Endothelial cell of umbilical vein (primary cell): ENCODE measurements at regions not wholly inside any gene's neighbourhood (a gene's known extent, or its start where the extent isn't known, plus 50 kb on each side); places are given as distances from the start of the nearest gene placed in this dataset.

Experiments used
- BruUV-seq: library from RNA; stranded (reverse); fragments of 400-500 nt; replicated peaks from 2 replicates; lab custom pipeline; 2021; lab: Mats Ljungman, UMichigan
- CTCF ChIA-PET: fragments of 300-600, 350-600 bp; sonication (Branson Sonifier 250); formaldehyde crosslinking; loops from one replicate; lab custom pipeline; 2021; ENCODE audit warnings: antibody characterized with exemption, inconsistent platforms; lab: Charles Lee
- POLR2A ChIA-PET: fragments of 300-600, 350-600 bp; sonication (Branson Sonifier 250); formaldehyde crosslinking; loops from one replicate; lab custom pipeline; 2021; ENCODE audit warnings: antibody characterized with exemption, inconsistent platforms; lab: Charles Lee
- DNase-seq: peaks from one replicate; pipeline ENCODE4 v3.0.0-alpha.2; 2011; ENCODE audit warnings: low read depth, low spot score
- FAIRE-seq: peaks from 2 replicates; lab custom pipeline; 2011; peaks lifted over from hg19 to GRCh38; lab: Jason Lieb, UNC
- H2AFZ ChIP-seq: 2 replicates; pipeline ENCODE4 v1.6.0; 2012; ENCODE audit warnings: low read depth, low read length, control low read depth, inconsistent platforms
- H3K27ac ChIP-seq: 2 replicates; pipeline ENCODE4 v1.5.1; 2011; ENCODE audit warnings: low read depth, mild to moderate bottlenecking, control low read depth, low read length, moderate library complexity; ENCODE audit not compliant: insufficient read depth
- H3K27me3 ChIP-seq, 2 experiments: 2 replicates each; pipeline versions ENCODE4 v1.6.0 to v1.6.1; 2011; ENCODE audit warnings: low read length in 2 of 2, mixed read lengths in 1 of 2; ENCODE audit not compliant: control insufficient read depth in 2 of 2, insufficient read depth in 2 of 2
- H3K36me3 ChIP-seq, 2 experiments: 2 replicates in 1 of 2; 3 replicates in 1 of 2; pipeline ENCODE4 v1.5.1; 2011; ENCODE audit warnings: low read length in 2 of 2, mild to moderate bottlenecking in 1 of 2, moderate library complexity in 1 of 2; ENCODE audit not compliant: control insufficient read depth in 2 of 2, insufficient read depth in 2 of 2; ENCODE audit errors: extremely low read depth in 1 of 2
- H3K4me1 ChIP-seq: 3 replicates; pipeline ENCODE4 v1.5.1; 2011; ENCODE audit warnings: mild to moderate bottlenecking, low read length; ENCODE audit not compliant: control insufficient read depth, insufficient read depth; ENCODE audit errors: extremely low read depth
- H3K4me2 ChIP-seq: 2 replicates; pipeline ENCODE4 v1.6.1; 2011; ENCODE audit warnings: low read length, control low read depth, mixed read lengths; ENCODE audit not compliant: insufficient read depth
- H3K4me3 ChIP-seq, 3 experiments: fragments of 200-600 bp in 1 of 3; sonication (generic), shearing (Covaris generic) in 1 of 3; replicated peaks in 1 of 3; 2 replicates each; pipeline ENCODE4 v1.5.1; 2011 to 2016; ENCODE audit warnings: control low read depth in 3 of 3, low read length in 3 of 3, mild to moderate bottlenecking in 2 of 3, inconsistent platforms in 1 of 3, low read depth in 1 of 3, moderate library complexity in 1 of 3; ENCODE audit not compliant: insufficient read depth in 1 of 3
- H3K79me2 ChIP-seq: 2 replicates; pipeline ENCODE4 v1.6.0; 2012; ENCODE audit warnings: low read length, inconsistent platforms; ENCODE audit not compliant: control insufficient read depth, insufficient read depth
- H3K9ac ChIP-seq: replicated peaks from 2 replicates; pipeline ENCODE3; 2011; ENCODE audit warnings: low read length, control low read depth; ENCODE audit not compliant: insufficient read depth; ENCODE audit errors: extremely low read depth
- H3K9me1 ChIP-seq: replicated peaks from 3 replicates; pipeline ENCODE4 v1.6.0; 2011; ENCODE audit warnings: mild to moderate bottlenecking, low read length; ENCODE audit not compliant: control insufficient read depth, insufficient read depth; ENCODE audit errors: extremely low read depth
- H3K9me3 ChIP-seq: replicated peaks from 2 replicates; pipeline ENCODE4 v1.5.1; 2012; ENCODE audit warnings: low read length, inconsistent platforms; ENCODE audit not compliant: control insufficient read depth, insufficient read depth
- H4K20me1 ChIP-seq: replicated peaks from 2 replicates; pipeline ENCODE3; 2011; ENCODE audit warnings: mild to moderate bottlenecking, low read length; ENCODE audit not compliant: control insufficient read depth, insufficient read depth; ENCODE audit errors: extremely low read depth
- CTCF ChIP-seq, 2 donors: IDR thresholded peaks; 1 replicate in 1 of 2; 2 replicates in 1 of 2; pipeline ENCODE4 v1.5.1; 2011; ENCODE audit warnings: low read length in 2 of 2, mild to moderate bottlenecking in 2 of 2, moderate library complexity in 2 of 2, control low read depth in 1 of 2, inconsistent platforms in 1 of 2, low read depth in 1 of 2; ENCODE audit not compliant: insufficient read depth in 1 of 2; ENCODE audit errors: extremely low read depth in 1 of 2
- EZH2 ChIP-seq: IDR thresholded peaks from 2 replicates; pipeline ENCODE4 v1.6.1; 2012; ENCODE audit warnings: borderline replicate concordance, low read depth, mild to moderate bottlenecking, moderate library complexity, low read length, inconsistent platforms; ENCODE audit not compliant: severe bottlenecking
- FOS ChIP-seq: IDR thresholded peaks from 2 replicates; pipeline ENCODE4 v1.6.1; 2011; ENCODE audit warnings: mild to moderate bottlenecking, low read length, moderate library complexity, borderline replicate concordance; ENCODE audit not compliant: insufficient read depth
- GATA2 ChIP-seq: IDR thresholded peaks from 2 replicates; pipeline ENCODE4 v1.7.0; 2011; ENCODE audit warnings: low read depth, mild to moderate bottlenecking, moderate library complexity, mixed read lengths, low read length; ENCODE audit not compliant: insufficient read length, insufficient read depth
- JUN ChIP-seq: IDR thresholded peaks from 2 replicates; pipeline ENCODE4 v1.6.1; 2011; ENCODE audit warnings: borderline replicate concordance, low read depth; ENCODE audit not compliant: insufficient read length, insufficient read depth
- MAX ChIP-seq: IDR thresholded peaks from 2 replicates; pipeline ENCODE4 v1.6.1; 2011; ENCODE audit not compliant: insufficient read depth, insufficient read length
- MYC ChIP-seq: IDR thresholded peaks from one replicate; pipeline ENCODE4 v1.6.1; 2011; ENCODE audit warnings: mild to moderate bottlenecking, low read depth, low read length
- POLR2A ChIP-seq: IDR thresholded peaks from 2 replicates; pipeline ENCODE4 v1.6.1; 2012; ENCODE audit warnings: low read depth, mild to moderate bottlenecking, control low read depth, low read length
- POLR2AphosphoS5 ChIP-seq: IDR thresholded peaks from 2 replicates; pipeline ENCODE4 v1.6.1; 2012; ENCODE audit warnings: low read depth, mild to moderate bottlenecking, control low read depth, low read length, moderate library complexity; ENCODE audit not compliant: insufficient read depth
- dilution Hi-C: fragments of 300-500 bp; cut with MboI; formaldehyde crosslinking; loops from one replicate; pipeline ENCODE4 v1.15.0; 2019; ENCODE audit warnings: low sequenced_read_pairs; ENCODE audit not compliant: extremely low pct_ligation_motif_present
- intact Hi-C: fragments of 100-400 bp; cut with micrococcal nuclease; formaldehyde crosslinking; loops from one replicate; pipeline ENCODE4 v1.10.0; 2022

- TF ChIP-seq CTCF (IDR thresholded peaks at IDR 0.05; ENCODE audit: extremely low read depth in 1 of 2, insufficient read depth in 1 of 2, low read depth in 1 of 2, low read length in 2 of 2): no peak
- no peak for TF ChIP-seq GATA2
- TF ChIP-seq EZH2: no peak
- no peak for TF ChIP-seq MAX
- no peak for TF ChIP-seq MYC
- no peak for TF ChIP-seq FOS
- no peak for TF ChIP-seq POLR2A
- TF ChIP-seq POLR2AphosphoS5: no peak
- no peak for TF ChIP-seq JUN
- H2AFZ ChIP-seq: no peak overlapping the region
- CTCF ChIA-PET: no interaction called here
- no peaks in the 10 kb centered on the region for H3K9me1 ChIP-seq
- no peaks in the 10 kb centered on the region for H4K20me1 ChIP-seq
- H3K4me1 ChIP-seq: no peaks in the 10 kb centered on the region
- no TSS peak for BruUV-seq
- no peak overlapping the region for H3K27ac ChIP-seq
- H3K36me3 ChIP-seq: no peaks in the 10 kb centered on the region
- dilution Hi-C loops (no loop called here), intact Hi-C loops (no loop called here)
- H3K9me3 ChIP-seq: no peaks in the 10 kb centered on the region
- no peaks in the 10 kb centered on the region for H3K79me2 ChIP-seq
- H3K4me3 ChIP-seq: no peak overlapping the region
- H3K4me2 ChIP-seq: no peak overlapping the region
- H3K9ac ChIP-seq: no peak overlapping the region
- DNase-seq (no peak), FAIRE-seq (no peak)
- H3K27me3 ChIP-seq: no peaks in the 10 kb centered on the region
- POLR2A ChIA-PET: no interaction called here
Observed at GRCh38 chr13:72074663-72075062, 207.7 kb upstream of the DACH1 start.
